NCI-H2227 (cell line): ENCODE measurements at regions not wholly inside any gene's neighbourhood (a gene's known extent, or its start where the extent isn't known, plus 50 kb on each side); places are given as distances from the start of the nearest gene placed in this dataset.

Experiments used
- DNase-seq: peaks from one replicate; lab custom pipeline; 2025; ENCODE audit not compliant: unreplicated experiment; lab: John Stamatoyannopoulos, UW

DNA sequence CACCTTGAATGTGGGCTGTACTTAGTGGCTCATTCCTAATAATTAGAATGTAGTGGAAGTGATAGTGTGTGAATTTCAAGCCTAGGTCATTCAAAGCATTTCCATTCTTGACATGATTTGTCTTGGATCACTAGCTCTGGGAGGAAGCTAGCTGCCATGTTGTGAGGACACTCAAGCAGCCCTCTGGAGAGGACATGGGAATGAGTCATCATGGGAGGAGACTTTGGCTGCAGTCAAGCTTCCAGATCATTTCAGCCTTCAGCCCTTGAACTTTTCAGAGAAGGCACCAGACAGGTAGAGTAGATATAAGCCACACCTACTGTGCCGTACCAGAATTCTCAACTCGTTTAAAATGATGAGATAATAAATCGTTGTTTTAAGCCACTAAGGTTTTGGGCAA is 506.9 kb downstream of the ZNF608 start:
- no peak for DNase-seq

DNA sequence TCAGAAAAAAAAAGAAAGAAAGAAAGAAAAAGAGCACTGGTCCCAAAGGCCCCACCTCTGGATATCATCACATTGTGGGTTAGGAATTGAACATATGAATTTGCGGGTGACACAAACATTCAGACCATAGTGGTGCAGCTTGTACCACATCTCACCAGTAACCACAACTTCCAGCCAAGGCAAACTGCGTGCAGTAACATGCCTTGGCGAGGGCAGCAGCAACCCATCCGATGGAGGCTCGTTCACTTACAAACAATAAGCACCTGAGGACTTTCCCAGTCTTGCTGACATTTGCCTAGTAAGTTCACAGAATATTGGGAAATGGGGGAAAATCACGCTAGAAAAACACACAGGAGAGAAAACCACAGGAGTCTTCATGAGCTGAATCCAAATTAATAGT is 508.1 kb downstream of the ZNF608 start:
- DNase-seq, result no peak

DNA sequence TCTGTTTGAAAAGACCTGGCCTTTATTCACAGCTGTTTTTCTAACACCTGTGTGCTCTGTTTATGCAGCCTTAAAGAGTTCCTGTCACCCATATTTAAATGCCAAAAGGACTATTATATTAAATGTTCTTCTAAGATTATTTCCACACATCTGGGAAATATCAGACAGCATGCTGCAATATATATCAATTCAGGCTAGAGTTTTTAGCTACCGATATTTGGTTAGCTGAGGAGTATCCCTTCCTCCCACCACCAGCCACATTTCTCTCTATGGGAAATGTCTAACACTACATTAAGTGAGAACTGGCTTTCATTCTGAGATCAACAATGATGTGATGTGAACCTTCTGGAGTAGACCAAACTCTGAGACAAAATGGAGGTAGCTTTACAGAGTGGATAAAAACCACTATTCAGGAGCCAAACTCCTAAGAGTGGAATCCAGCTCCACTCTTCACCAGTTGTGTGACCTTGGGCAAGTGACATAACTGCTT is 509.2 kb downstream of the ZNF608 start:
- no peak for DNase-seq

DNA sequence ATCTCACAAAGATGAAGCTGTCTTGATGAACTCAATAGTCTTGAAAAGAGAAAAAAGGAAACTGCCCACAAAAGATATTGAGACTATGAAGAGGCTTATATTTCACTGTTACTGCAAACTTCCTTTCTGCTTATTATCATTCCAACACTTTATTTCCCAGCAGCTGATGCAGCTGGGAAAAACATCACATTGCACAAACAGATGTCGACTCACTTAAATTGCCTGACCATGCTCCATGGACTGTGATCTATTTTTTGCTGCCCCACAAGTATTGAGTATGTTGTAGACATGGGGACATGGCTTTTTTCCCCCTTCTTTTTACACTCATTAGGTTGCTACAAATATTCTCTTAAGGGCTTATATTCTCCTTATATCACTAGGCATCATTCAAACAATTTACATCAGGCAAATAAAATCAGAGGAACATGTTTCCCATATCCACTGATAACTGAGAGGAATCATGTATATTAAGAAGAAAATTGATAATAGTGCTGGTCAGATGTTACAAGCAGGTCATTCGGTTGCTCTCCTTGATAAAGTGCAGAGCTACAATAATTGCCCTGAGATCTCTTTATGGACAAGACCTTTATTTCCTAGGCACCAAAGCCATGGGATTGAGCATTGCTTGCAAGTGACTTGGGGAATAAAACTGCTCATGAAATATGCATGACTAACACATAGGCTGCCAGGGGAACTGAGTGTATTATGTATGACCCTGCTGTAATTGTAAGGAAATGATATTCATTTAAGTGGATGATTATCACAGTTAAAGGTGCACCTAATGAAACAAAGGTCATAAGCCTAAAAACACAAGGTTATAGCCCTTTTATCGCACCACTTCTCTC is 509.9 kb downstream of the ZNF608 start:
- no peak for DNase-seq

DNA sequence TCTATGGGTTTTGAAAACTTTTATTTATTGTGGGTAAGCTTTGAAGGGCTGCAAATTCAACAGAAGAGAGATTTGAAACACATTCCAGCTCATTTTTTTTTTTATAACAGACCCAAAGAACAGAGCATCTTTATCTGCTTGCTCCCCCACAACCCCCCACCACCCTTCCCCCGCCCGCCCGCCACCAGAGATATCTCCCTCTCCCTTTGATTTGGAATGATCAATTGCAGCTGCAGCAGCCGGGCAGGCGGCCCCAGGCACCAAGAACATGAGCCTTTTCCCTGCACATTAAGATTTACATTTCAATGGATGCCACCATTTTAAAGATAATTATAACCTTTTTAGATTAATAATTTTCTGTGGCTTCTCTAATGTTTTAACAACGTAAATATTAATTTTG is 510.9 kb downstream of the ZNF608 start:
- DNase-seq, result no peak

DNA sequence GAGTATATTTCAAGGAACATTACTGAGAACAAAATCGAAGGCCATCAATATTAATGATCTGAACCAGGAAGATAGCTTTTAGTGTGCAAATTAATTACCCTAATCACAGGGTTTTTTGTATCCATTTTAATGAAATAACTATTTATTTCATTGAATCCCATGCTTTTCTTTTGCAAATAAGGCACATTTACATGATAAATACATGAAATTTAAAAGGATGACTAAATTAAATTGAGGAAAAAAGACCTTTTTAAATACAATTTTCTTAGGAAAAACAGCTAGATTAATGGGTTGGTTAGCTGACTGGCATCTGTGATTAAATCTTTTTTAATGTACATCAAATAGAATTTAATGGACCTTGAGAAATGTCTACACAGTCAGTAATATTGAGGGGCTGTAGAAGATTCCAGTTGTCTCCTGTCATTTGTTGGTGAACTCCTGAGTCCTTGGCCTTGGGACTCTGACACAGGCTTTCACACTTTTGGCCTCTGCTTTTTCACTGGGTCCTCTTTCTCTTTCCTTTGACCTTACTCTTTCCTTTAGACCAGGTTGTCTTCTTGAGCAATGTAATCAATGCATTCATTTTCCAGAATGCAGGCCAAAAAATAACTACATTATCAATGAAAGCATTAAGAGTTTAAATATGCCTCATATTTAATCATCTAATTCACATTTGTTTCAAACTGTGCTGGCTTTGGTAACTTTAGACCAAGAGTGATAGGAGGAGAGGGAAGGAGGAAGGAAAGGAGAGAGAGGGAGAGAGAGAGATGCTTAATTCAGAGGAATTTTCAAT is 511.5 kb downstream of the ZNF608 start:
- no peak for DNase-seq

DNA sequence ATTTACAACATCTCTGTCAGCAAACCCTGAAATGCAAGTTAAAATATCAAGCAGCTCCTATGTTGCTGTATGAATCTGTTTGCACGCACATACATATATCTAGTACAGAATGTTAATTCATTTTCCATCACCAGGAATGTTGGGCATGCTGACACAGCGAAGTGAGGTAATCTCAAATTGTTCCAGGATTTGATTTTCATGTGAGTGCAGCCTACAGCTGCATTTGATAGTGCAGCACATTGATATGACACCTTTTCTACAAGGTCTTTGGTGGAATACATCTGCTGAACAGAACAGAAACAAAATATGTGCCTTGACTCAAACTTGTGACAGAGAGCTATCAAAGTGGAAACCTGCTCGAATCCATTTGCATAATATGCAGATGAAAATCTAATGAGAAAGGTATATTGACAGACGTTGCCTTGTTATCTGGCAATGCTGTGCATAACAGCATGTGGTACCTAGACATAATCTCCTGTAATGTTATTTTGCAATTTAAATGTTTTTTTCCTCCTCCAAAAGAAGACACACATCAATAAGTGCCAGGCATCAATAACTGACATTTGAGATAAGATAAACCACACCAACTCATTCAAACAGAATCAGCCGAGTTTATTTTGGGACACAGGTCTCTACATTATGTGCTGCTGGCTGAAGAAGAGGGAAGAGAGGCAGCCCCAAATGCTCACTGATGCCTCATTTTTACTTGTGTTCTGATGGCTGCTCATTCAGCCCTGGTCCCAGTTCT is 512.2 kb downstream of the ZNF608 start:
- no peak for DNase-seq

DNA sequence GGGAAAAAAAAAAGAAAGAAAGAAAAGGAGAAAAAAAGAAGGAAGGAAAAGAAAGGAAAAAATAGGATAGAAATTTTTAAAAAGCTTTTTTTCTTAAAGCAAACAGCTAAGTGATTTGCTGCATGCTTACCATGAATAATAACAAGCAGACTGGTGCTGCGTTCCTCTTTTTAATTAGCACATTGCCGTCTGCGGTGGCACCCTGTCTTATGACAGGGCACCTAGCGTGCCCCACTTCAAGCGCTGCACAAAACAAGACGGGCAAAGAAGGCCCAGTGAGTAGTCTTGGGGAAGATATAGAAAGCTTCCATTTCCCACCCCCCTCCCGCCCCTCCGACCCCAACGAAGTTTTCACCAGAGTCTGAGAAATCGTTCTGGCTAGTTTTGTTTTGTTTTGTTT is 513.9 kb downstream of the ZNF608 start:
- no peak for DNase-seq

DNA sequence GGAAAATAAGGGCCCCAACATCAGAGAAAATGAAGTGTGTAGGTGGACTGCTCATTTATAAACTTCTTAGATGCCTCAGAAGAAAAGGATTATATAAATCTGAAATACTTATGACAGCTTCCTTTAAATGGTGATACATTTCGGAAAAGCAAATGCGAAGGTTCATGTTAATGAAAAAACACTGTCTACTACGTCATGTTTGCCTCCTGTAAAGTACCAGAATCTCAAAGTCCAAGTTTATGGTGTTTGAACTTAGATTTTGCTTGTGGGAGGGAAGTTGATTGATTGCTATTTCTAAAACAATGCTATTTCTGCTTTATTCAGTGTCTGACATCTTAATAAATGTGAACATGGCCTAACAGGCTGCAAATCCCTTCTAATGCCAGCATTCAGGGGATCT is 514.6 kb downstream of the ZNF608 start:
- DNase-seq, result no peak

DNA sequence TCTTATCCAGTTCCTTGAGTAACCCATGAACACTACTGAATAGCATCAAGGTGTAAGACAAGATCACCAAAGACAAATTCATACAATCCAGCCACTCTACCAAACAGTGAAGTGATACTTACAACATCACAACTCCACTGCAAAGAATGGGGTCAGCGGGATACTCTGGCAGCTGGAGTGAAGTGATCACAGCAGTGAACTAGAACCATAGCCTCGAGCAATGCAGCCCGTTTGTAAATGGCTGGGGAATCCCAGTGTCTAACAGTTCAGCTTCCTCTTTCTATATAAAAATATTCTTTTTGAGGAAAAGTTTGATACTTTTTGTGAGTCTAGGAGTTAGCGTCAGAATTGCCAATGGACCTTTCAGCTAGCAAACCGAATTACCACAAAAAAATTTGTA is 515.2 kb downstream of the ZNF608 start:
- DNase-seq, result no peak

DNA sequence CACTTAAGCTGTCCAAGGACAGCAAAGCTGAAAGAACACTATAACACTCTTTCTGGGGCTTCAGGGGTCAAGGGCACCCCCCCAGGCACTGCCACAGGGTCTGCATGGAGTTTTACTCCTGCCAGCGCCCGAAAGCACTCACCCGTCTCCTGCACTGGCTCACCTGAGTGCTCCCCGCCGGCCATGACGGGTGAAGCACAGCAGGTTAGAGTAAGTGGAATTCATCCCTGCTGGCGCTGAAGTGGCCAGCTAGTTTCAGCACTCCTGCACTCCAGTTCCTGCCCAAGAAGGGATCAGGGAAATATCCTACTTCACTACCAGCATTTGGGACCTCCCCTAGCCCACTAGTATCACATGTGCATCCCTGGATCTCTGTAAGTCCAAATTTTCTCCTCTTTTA is 516.0 kb downstream of the ZNF608 start:
- DNase-seq, result no peak

DNA sequence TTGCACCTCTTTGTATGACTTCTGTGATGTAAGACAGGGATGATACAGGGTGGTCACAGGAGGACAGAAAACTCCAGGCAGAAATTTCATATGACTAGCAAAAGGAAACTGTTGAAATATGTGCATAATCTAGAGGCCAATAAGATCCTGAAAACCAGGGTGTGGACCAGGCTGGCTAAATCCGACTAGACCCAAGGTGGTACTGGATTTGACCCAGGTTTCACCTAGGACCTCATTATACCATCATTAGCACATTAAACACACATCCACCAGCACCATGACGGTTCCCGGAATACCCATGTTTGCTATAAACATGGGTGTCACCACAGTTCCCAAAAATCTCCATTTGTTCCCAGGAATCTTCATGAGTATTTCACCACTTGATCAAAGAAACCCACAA is 517.1 kb downstream of the ZNF608 start:
- DNase-seq, result no peak

DNA sequence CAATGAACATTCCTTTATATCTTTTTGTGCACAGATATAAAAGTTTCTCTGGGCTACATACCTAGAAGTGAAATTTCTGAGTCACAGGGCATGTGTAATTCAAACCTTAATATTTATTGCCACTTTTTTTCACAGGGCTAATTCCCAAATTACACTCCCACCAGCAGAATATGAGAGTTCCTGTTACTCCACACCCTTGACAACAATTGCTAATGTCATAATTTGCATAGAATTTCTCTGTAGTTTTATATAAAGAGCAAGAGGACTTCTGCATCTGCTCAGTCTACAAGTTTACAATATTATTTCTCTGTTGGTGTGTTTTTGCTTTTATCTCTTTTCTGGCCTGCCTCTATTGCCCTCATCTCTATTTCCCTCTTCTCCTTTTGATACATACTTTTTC is 518.5 kb downstream of the ZNF608 start:
- no peak for DNase-seq

DNA sequence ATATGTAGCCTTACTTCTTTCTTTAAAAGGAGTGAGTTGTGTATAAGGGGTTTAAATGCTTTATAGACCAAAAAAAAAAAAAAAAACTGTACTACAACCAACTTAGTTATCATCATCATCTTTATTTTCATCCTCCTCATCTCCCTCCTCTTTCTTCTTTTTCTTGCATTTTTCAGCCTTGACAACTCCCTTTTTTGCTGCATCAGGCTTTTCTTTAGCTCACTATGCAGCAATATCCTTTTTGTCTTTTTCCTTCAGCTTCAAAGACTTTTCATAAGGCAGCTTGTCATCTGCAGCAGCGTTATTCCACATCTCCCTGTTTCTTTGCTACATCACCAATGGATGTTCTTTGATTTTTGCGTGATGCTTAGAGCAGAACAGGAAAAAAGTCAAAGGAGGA is 526.0 kb downstream of the ZNF608 start:
- no peak for DNase-seq

DNA sequence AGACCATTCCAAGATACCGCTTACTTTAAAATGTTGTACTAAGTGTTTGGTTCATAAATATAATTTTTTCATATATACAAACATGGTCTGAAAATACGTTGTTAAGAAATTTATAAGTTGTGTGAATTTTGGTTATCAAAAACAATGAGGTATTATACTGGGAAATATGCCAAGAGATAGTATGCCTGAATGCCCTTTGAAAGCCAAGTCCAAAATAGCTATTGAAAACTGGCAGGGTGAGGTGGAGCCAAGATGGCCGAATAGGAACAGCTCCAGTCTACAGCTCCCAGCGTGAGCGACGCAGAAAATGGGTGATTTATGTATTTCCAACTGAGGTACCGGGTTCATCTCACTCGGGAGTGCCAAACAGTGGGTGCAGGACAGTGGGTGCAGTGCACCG is 533.5 kb downstream of the ZNF608 start:
- no peak for DNase-seq

DNA sequence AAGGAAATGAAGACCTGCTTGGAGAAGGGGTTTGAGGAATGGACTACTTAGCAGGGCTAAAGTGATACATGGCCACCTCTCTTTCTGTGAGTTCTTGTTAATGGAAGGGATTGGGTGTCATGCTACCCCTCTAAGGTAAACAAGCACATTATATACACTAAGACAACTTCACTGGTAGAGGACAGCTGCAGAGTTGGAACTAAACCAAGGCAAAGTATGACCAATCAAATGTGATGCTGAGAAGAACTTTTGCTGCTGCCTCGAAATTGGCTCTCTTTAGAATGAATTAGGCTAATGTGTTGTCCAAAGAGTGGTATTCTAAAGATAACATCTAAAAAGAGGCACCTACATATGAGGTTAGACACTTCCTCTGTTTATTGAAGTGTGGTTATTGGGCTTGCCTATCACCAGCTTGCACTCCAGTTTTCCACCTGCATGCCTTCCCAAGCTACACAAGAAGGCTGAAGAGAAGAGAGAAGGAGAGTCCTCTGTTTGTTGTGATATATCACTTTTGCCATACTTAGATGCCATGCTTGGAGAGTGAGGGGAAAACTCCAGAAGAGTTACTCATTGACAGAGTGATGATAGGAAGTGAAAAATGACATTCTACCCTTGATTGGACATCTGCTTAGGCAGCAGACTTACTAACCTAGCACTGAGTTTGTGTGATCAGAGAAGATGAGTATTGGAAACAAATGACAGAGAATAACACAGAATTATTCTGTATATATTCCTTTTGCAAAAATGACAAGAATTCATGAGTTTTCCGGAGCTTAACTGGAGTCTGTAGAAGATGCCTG is 536.1 kb downstream of the ZNF608 start:
- no peak for DNase-seq

DNA sequence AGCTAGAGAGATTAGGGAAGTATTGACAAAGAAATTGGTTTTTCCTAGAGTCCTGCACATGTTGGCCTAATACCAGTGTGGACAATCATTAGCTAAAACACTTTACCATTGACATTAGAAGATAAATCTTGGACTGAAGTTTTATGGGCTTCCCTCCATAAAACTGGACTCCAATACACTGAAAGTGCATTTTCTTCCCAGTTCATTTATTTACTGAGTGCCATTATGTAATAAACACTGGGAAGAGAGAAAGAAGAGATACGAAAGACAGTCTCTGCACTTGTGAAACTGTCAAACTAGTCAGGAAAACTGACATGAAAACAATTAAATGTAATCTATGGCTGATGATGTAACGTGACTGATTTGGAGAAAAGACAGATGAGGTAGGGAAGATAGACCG is 539.3 kb downstream of the ZNF608 start:
- no peak for DNase-seq

DNA sequence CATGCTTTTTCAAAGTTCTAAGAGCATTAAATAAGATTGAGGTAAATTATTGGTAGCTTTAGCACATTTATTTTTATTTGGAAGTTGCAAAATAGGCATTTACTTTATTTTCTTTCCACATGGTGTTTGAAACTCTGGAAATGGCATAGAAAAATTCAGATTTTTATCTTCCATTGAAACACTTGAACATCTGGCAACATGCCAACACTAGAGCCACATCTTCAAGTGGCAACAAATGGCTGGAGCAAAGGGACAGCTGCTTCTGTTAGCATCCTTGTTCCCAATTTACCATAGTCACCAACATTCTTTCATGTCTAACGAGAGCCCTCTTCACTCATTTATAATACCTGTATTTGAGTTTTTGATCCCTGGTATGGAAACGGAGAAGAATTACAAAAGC is 539.9 kb downstream of the ZNF608 start:
- DNase-seq, result peak; percentile 38

DNA sequence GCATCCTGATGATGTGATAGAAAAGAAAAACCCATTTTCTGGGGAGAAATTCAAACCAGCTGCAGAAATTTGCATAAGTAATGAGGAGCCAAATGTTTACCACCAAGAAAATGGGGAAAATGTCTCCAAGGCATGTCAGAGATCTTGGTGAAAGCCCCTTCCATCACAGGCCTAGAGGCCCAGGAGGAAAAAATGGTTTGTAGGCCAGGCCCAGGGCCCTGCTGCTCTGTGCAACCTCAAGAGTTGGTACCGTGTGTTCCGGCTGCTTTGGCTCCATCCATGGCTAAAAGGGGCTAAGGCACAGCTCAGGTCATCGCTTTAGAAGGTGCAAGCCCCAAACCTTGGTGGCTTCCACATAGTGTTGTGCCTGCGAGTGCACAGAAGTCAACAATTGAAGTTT is 543.1 kb downstream of the ZNF608 start:
- DNase-seq, result no peak

DNA sequence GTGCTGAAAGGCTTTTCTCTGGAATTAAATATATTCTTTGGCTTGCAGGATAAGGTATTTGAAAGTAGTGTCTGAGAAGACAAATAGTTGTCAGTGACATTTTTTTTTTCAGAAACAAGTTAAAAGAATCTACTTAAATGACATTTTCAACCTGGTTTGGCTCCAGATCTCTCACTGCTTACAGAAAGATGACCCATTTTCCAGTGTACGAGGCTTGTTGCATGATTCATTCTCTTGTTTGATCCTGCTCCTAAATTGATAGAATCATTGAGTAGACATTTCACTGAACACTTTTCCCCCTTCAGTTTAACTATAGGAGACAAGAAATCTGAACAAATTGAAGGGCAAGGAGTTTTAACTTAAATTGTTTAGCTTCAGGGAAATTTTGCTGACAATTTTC is 546.1 kb downstream of the ZNF608 start:
- no peak for DNase-seq

DNA sequence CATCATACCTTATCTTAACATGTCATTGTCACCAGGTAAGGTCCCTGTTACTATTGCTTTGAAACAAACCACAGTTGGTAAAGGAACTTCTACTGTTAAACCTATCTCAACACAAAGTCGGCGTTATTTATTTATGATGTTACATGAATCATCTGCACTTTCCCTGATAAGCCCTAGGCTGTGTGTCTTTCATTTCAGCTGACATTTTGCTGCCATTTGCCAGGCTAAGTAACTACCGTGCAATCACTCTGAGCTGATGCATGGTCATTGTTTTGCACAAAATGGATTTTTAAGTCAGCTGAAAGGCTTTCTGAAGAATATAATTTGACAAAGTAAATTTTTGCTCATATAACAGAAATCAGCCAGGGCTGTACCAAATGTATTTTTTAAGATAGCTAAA is 546.5 kb downstream of the ZNF608 start:
- DNase-seq, result no peak
